B cell (primary cell): ENCODE measurements at regions not wholly inside any gene's neighbourhood (a gene's known extent, or its start where the extent isn't known, plus 50 kb on each side); places are given as distances from the start of the nearest gene placed in this dataset.

Experiments
- ATAC-seq: fragments of 200-7000 bp; cut with Tn5 transposase; one replicate; pipeline ENCODE4 v1.10.0; 2021; ENCODE audit warnings: low read depth, mild to moderate bottlenecking, moderate number of reproducible peaks, moderate library complexity
- CTCF ChIA-PET: fragments of 350-600 bp; sonication (Branson Sonifier 250); formaldehyde crosslinking; loops from one replicate; lab custom pipeline; 2021; ENCODE audit warnings: antibody characterized with exemption, inconsistent platforms; lab: Charles Lee
- POLR2A ChIA-PET: fragments of 350-600 bp; sonication (Branson Sonifier 250); formaldehyde crosslinking; loops from one replicate; lab custom pipeline; 2021; ENCODE audit warnings: antibody characterized with exemption; lab: Charles Lee
- DNase-seq: peaks from one replicate; pipeline ENCODE4 v3.0.0; 2013
- H2AFZ ChIP-seq: 2 replicates; pipeline ENCODE4 v1.6.1; 2012; ENCODE audit warnings: mild to moderate bottlenecking, low read depth, low read length; ENCODE audit not compliant: insufficient read depth, poor library complexity, severe bottlenecking
- H3K27ac ChIP-seq, 2 donors: 1 replicate in 1 of 2; 2 replicates in 1 of 2; pipeline ENCODE4 v1.5.1; 2012 to 2013; ENCODE audit warnings: low read length in 2 of 2, mild to moderate bottlenecking in 2 of 2, moderate library complexity in 1 of 2
- H3K27me3 ChIP-seq, 4 experiments: fragments of 200-600 bp in 1 of 4; sonication (generic) in 1 of 4; replicated peaks in 1 of 4; 1 replicate in 2 of 4; 2 replicates in 2 of 4; pipeline versions ENCODE4 v1.6.1 to v1.7.0; 2013 to 2016; ENCODE audit warnings: low read length in 3 of 4, mild to moderate bottlenecking in 2 of 4, mixed read lengths in 1 of 4, moderate library complexity in 1 of 4; ENCODE audit not compliant: insufficient read depth in 4 of 4, control insufficient read depth in 3 of 4; ENCODE audit errors: control extremely low read depth in 1 of 4
- H3K36me3 ChIP-seq, 2 experiments: replicated peaks in 1 of 2; 1 replicate in 1 of 2; 2 replicates in 1 of 2; pipeline versions ENCODE4 v1.6.1 to v1.7.1; 2013; ENCODE audit warnings: low read length in 1 of 2; ENCODE audit not compliant: insufficient read depth in 2 of 2, control insufficient read depth in 1 of 2; ENCODE audit errors: control extremely low read depth in 1 of 2, extremely low read depth in 1 of 2
- H3K4me1 ChIP-seq, 2 donors: fragments of 200-600 bp in 1 of 2; sonication (generic) in 1 of 2; 1 replicate in 1 of 2; 2 replicates in 1 of 2; pipeline versions ENCODE4 v1.5.1 to v1.6.1; 2013 to 2017; ENCODE audit warnings: low read length in 2 of 2; ENCODE audit not compliant: control insufficient read depth in 2 of 2, insufficient read depth in 2 of 2
- H3K4me2 ChIP-seq: replicated peaks from 2 replicates; pipeline ENCODE3; 2012; ENCODE audit warnings: mild to moderate bottlenecking, low read depth, low read length; ENCODE audit not compliant: poor library complexity, severe bottlenecking
- H3K4me3 ChIP-seq, 5 experiments: fragments of 200-600 bp in 1 of 5; sonication (generic) in 1 of 5; 1 replicate in 3 of 5; 2 replicates in 2 of 5; pipeline versions ENCODE4 v1.5.1 to v1.7.0; 2011 to 2016; ENCODE audit warnings: low read length in 4 of 5, mild to moderate bottlenecking in 4 of 5, low read depth in 2 of 5, control low read depth in 1 of 5, moderate library complexity in 1 of 5; ENCODE audit not compliant: insufficient read depth in 1 of 5; ENCODE audit errors: control extremely low read depth in 1 of 5, extremely low read depth in 1 of 5
- H3K79me2 ChIP-seq: fragments of 200-600 bp; sonication (generic); one replicate; pipeline ENCODE4 v1.6.0; 2016; ENCODE audit warnings: low read length; ENCODE audit not compliant: control insufficient read depth, insufficient read depth
- H3K9ac ChIP-seq: fragments of 200-600 bp; sonication (generic); 2 replicates; pipeline ENCODE4 v1.6.1; 2017; ENCODE audit warnings: mild to moderate bottlenecking, low read length, moderate library complexity
- H3K9me3 ChIP-seq, 3 donors: one replicate each; pipeline versions ENCODE4 v1.6.1 to v1.7.1; 2013; ENCODE audit warnings: low read length in 2 of 3; ENCODE audit not compliant: control insufficient read depth in 2 of 3, insufficient read depth in 1 of 3; ENCODE audit errors: control extremely low read depth in 1 of 3
- H4K20me1 ChIP-seq: 2 replicates; pipeline ENCODE4 v1.6.0; 2012; ENCODE audit warnings: mild to moderate bottlenecking, low read length; ENCODE audit not compliant: insufficient read depth, control insufficient read depth, poor library complexity, severe bottlenecking
- H3K27ac Mint-ChIP-seq: one replicate; pipeline ENCODE4 v1.8.0; 2021; ENCODE audit warnings: mixed read lengths
- H3K27me3 Mint-ChIP-seq: one replicate; pipeline ENCODE4 v1.8.0; 2021; ENCODE audit warnings: mixed read lengths
- H3K4me1 Mint-ChIP-seq: one replicate; pipeline ENCODE4 v1.8.0; 2021; ENCODE audit warnings: mixed read lengths
- H3K4me3 Mint-ChIP-seq: one replicate; pipeline ENCODE4 v1.8.0; 2021; ENCODE audit warnings: mixed read lengths
- H3K9me3 Mint-ChIP-seq: one replicate; pipeline ENCODE4 v1.8.0; 2022; ENCODE audit warnings: mixed read lengths; ENCODE audit not compliant: insufficient read depth
- EZH2 ChIP-seq: IDR thresholded peaks from 2 replicates; pipeline ENCODE4 v1.6.1; 2012; ENCODE audit warnings: borderline replicate concordance, low read depth, mild to moderate bottlenecking, moderate library complexity, low read length; ENCODE audit not compliant: insufficient read depth, poor library complexity, severe bottlenecking
- WGBS: methylation state at CpG from one replicate; pipeline ENCODE4 v1.1.5; 2013; ENCODE audit warnings: missing lambda C conversion rate; ENCODE audit not compliant: insufficient coverage; 5-methylcytosine and 5-hydroxymethylcytosine counted together
- intact Hi-C: fragments of 100-400 bp; cut with micrococcal nuclease; formaldehyde crosslinking; loops from one replicate; pipeline ENCODE4 v1.10.0; 2022
- TF ChIP-seq, protein P1 (sequence below): fragments of 200-600 bp; IDR thresholded peaks from one replicate; pipeline ENCODE4 v1.8.0; 2022; ENCODE audit warnings: antibody characterized with exemption, mild to moderate bottlenecking

DNA sequence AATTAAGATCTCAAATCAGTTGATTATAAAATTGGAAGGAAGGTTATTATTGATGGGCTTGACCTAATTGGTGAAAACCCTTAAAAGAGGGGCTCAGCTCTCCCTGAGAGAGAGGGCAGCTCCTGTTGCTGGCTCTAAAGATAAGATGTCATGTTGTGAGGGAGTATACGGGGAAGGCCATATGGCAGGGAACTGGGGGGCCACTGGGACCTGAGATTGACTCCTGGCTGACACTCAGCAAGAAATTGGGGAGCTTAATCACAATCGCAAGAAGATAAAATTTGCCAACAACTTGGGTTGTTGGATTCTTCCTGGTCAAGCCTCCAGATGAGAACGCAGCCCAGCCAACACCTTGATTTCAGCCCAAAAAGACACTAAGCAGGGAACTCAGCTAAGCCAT lies 69.7 kb upstream of the KCNJ6 start:
- H3K4me1 ChIP-seq = no peaks in the 10 kb centered on the region
- 85% methylated on average over 3 of the region's 3 CpGs for WGBS
- no peak overlapping the region for H3K4me2 ChIP-seq
- H3K4me3 Mint-ChIP-seq = no peak overlapping the region
- peaks cover 5% of the 10 kb centered on the region for H3K27me3 Mint-ChIP-seq
- H2AFZ ChIP-seq = no peak overlapping the region
- ChIA-PET CTCF (no interaction called here), POLR2A (no interaction called here)
- no peak for TF ChIP-seq EZH2
- TF ChIP-seq, protein P1, sequence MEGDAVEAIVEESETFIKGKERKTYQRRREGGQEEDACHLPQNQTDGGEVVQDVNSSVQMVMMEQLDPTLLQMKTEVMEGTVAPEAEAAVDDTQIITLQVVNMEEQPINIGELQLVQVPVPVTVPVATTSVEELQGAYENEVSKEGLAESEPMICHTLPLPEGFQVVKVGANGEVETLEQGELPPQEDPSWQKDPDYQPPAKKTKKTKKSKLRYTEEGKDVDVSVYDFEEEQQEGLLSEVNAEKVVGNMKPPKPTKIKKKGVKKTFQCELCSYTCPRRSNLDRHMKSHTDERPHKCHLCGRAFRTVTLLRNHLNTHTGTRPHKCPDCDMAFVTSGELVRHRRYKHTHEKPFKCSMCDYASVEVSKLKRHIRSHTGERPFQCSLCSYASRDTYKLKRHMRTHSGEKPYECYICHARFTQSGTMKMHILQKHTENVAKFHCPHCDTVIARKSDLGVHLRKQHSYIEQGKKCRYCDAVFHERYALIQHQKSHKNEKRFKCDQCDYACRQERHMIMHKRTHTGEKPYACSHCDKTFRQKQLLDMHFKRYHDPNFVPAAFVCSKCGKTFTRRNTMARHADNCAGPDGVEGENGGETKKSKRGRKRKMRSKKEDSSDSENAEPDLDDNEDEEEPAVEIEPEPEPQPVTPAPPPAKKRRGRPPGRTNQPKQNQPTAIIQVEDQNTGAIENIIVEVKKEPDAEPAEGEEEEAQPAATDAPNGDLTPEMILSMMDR = no peak
- no peak for ATAC-seq
- intact Hi-C loops = no loop called here
- H3K27ac Mint-ChIP-seq = no peak overlapping the region
- no peaks in the 10 kb centered on the region for H3K4me1 Mint-ChIP-seq
- no peaks in the 10 kb centered on the region for H3K36me3 ChIP-seq
- no peak overlapping the region for H3K27ac ChIP-seq
- no peak overlapping the region for H3K4me3 ChIP-seq
- no peak overlapping the region for H3K9ac ChIP-seq
- no peaks in the 10 kb centered on the region for H3K27me3 ChIP-seq
- no peaks in the 10 kb centered on the region for H3K9me3 Mint-ChIP-seq
- H4K20me1 ChIP-seq = no peaks in the 10 kb centered on the region
- no peak for DNase-seq
- peaks cover 0 to 3% (median 0%) of the 10 kb centered on the region in 3 donors for H3K9me3 ChIP-seq
- no peaks in the 10 kb centered on the region for H3K79me2 ChIP-seq

DNA sequence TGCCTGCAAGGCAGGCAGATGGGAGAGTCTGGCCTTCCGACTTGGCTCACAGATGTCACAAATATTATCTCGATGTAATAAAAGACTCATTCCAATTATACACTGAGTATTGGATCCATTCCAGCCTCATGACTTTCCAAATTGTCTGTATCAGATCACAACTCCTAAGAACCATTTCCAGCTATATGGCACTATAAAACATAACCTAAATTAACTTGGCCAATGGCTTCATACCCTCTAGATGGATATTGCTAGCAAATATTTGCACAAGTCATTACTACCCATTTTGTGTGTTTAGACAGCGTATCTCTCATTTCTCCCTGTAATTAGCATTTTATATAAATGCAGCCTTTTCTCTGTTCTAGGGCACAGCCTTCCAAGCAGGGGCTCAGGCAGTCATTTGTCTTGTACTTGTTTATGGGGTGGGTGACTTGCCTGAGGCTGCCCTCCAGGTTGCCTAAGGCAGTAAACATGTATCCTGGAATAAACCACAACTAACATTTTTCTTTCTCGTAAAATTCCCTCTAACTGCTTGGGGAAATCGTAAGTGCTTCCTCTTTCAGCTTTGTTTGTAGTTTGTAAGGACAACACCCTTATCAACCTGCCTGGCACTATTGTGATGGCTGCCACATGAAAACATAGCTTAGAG lies 70.6 kb upstream of the KCNJ6 start:
- Histone ChIP-seq H2AFZ (no peak overlapping the region), H3K4me1 (no peaks in the 10 kb centered on the region), H3K9ac (no peak overlapping the region), H3K27me3 (no peaks in the 10 kb centered on the region), H3K4me3 (no peak overlapping the region), H3K36me3 (no peaks in the 10 kb centered on the region), H4K20me1 (no peaks in the 10 kb centered on the region), H3K79me2 (no peaks in the 10 kb centered on the region), H3K9me3 (peaks cover 0 to 3% (median 0%) of the 10 kb centered on the region in 3 donors), H3K4me2 (no peak overlapping the region), H3K27ac (no peak overlapping the region)
- intact Hi-C loops = no loop called here
- WGBS = 66% methylated on average over 3 of the region's 5 CpGs
- POLR2A ChIA-PET = no interaction called here
- no peak overlapping the region for H3K4me3 Mint-ChIP-seq
- peaks cover 10% of the 10 kb centered on the region for H3K27me3 Mint-ChIP-seq
- no peaks in the 10 kb centered on the region for H3K4me1 Mint-ChIP-seq
- DNase-seq (no peak), ATAC-seq (no peak)
- TF ChIP-seq, protein P1 = no peak
- no peak for TF ChIP-seq EZH2
- no peaks in the 10 kb centered on the region for H3K9me3 Mint-ChIP-seq
- CTCF ChIA-PET = no interaction called here
- H3K27ac Mint-ChIP-seq = no peak overlapping the region
